BLaER1 treated with 17β-estradiol and CSF1 and Interleukin-3, amounts not matched to agents 10 nM and 100 nM (cell line): ENCODE measurements at regions not wholly inside any gene's neighbourhood (a gene's known extent, or its start where the extent isn't known, plus 50 kb on each side); places are given as distances from the start of the nearest gene placed in this dataset.
"Not testable (repeated sequence)": the region's sequence is repeated elsewhere in the genome, so short reads cannot be mapped to it uniquely, and the experiment has no call there.

ENCODE experiments used
- H3K27ac ChIP-seq, 11 experiments: shearing (Covaris generic); formaldehyde crosslinking; 2 replicates each; pipeline ENCODE4 v1.8.1; 2022
- H3K27me3 ChIP-seq, 11 experiments: shearing (Covaris generic); formaldehyde crosslinking; 2 replicates each; pipeline ENCODE4 v1.8.1; 2022
- H3K36me3 ChIP-seq, 11 experiments: shearing (Covaris generic); formaldehyde crosslinking; 2 replicates each; pipeline ENCODE4 v1.8.1; 2022
- H3K4me1 ChIP-seq, 10 experiments: shearing (Covaris generic); formaldehyde crosslinking; 2 replicates each; pipeline ENCODE4 v1.8.1; 2022
- H3K4me2 ChIP-seq, 11 experiments: shearing (Covaris generic); formaldehyde crosslinking; 2 replicates each; pipeline ENCODE4 v1.8.1; 2022
- H3K4me3 ChIP-seq, 10 experiments: shearing (Covaris generic); formaldehyde crosslinking; 2 replicates each; pipeline ENCODE4 v1.8.1; 2022
- H3K9ac ChIP-seq, 11 experiments: shearing (Covaris generic); formaldehyde crosslinking; 2 replicates each; pipeline ENCODE4 v1.8.1; 2022
- H3K9me3 ChIP-seq, 11 experiments: shearing (Covaris generic); formaldehyde crosslinking; replicated peaks in 1 of 11; 2 replicates each; pipeline ENCODE4 v1.8.1; 2022
- H4K20me1 ChIP-seq, 11 experiments: shearing (Covaris generic); formaldehyde crosslinking; 2 replicates each; pipeline ENCODE4 v1.8.1; 2022
- Cebpa-rat ChIP-seq, 11 experiments: shearing (Covaris generic); IDR thresholded peaks; 2 replicates each; pipeline ENCODE4 v1.8.1; 2022

DNA sequence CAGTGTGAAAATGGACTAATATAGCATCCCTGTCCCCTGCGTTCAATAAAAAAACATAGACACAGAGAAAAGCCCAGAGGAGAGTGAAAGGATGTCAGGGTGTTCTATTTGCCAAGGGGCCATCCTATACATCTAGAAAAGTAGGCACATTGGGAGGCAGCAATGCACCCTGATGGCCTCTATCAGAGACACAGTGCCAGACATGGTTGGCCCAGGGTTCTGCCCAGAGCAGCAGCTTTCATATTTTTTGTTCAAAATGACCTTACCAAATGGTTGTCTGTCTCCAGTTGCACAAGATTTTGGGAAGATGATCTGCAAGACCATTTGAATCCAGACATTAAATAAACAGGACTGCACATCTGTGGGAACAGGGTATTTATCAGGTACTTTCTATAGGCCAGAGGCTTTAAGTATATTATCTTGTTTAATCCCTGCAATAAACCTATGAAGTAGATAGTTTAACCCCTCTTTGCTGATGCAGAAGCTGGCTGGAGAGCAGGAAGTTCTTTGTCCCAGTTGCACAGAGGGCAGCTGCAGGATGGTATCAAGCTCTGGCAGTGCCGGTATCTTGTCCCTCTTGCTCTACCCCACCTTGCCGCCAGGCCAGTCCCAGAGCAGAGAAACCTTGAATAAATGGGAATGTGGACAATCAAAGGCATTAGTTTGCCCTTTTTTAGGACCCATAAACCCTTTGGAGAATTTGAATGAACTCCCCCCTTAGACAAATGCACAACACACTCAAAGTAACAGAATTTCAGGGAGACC lies 171.8 kb upstream of the PWP1 start:
- Histone ChIP-seq H3K27me3 (no peaks in the 10 kb centered on the region), H3K27ac (peak overlapping the region in 3 of 11 experiments; percentile 9 to 77 (median 71); a peak in 4 of 22 replicates), H3K4me3 (no peak overlapping the region), H3K9ac (no peak overlapping the region), H3K9me3 (no peaks in the 10 kb centered on the region; a peak in 1 of 22 replicates), H3K36me3 (no peaks in the 10 kb centered on the region), H3K4me2 (peak overlapping the region in 4 of 11 experiments; percentile 2 to 66 (median 39); a peak in 4 of 22 replicates), H4K20me1 (peaks cover 0 to 31% (median 0%) of the 10 kb centered on the region in 11 experiments; a peak in 6 of 22 replicates), H3K4me1 (peaks cover 9 to 45% (median 27%) of the 10 kb centered on the region in 10 experiments; a peak in 19 of 20 replicates)
- TF ChIP-seq Cebpa-rat (IDR thresholded peaks at IDR 0.05), result no peak

DNA sequence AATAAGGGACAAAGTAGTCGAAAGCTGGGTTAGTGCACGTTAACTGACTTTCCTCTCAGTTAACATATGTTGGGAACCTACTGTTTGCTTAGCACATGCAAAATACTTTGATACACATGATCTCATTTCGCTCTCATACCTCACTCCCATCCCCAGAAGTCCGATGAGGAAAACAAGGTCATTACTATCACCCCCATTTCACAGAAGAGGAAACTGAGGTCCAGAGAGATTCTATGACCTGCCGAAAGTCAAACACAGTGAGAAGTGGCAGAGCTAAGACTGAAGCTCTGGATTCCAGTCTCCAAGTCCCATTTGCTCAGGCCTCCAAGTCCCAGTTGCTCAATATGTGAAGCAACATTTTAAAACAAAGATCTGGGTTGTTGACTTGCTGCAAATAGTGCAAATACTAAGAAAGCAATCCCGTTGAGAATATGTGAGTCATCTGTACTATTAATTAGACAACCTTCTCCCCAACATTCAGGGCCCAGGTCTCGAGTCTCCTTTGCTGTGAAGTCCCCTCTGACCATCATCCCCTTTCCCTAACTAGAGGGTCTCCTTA lies 170.6 kb upstream of the PWP1 start:
- Histone ChIP-seq H3K36me3 (no peaks in the 10 kb centered on the region), H3K4me2 (peak overlapping the region; percentile 24 to 77 (median 61)), H3K4me3 (no peak overlapping the region), H3K9me3 (no peaks in the 10 kb centered on the region; a peak in 1 of 22 replicates), H3K9ac (peak overlapping the region in 2 of 11 experiments; percentile 10 to 53; a peak in 5 of 22 replicates), H3K27me3 (no peaks in the 10 kb centered on the region), H3K4me1 (peaks cover 15 to 50% (median 33%) of the 10 kb centered on the region in 10 experiments), H4K20me1 (peaks cover 0 to 24% (median 0%) of the 10 kb centered on the region in 11 experiments; a peak in 5 of 22 replicates), H3K27ac (peak overlapping the region in 10 of 11 experiments; percentile 34 to 77 (median 59); a peak in 18 of 22 replicates)
- TF ChIP-seq Cebpa-rat (IDR thresholded peaks at IDR 0.05), result peak in 2 of 11 experiments; percentile 44 to 49; a peak in 2 of 22 replicates

DNA sequence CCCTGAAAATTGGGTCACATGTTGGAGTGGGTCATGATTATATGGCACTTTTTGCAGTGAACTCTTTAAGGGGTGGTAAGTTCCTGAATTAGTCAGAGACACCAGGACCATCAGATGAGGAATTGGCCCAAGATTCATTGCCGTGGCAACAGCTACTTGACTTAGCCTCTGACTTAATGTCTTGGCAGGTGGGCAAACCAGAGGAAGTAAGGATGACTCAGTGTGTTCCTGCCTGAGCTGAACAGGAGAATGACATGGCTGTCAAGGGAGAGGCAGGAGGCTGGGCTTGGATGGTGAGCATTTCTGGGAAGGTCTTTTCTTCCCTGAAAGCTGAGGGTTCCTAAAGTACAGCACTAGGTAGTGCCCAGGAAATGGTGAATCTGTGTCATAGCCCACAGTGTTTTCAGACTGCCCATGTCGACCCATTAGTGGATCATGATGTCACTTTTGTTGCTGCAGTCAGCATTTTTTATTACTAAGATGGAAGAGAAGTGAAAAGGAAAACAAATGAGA lies 170.1 kb upstream of the PWP1 start:
- H3K4me2 ChIP-seq, result peak overlapping the region; percentile 24 to 77 (median 61)

DNA sequence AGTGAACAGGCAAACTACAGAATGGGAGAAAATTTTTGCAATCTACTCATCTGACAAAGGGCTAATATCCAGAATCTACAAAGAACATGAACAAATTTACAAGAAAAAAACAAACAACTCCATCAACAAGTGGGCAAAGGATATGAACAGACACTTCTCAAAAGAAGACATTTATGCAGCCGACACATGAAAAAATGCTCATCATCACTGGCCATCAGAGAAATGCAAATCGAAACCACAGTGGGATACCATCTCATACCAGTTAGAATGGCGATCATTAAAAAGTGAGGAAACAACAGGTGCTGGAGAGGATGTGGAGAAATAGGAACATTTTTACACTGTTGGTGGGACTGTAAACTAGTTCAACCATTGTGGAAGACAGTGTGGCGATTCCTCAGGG lies 167.8 kb upstream of the PWP1 start:
- H3K27me3 ChIP-seq, H3K9me3 ChIP-seq, H3K27ac ChIP-seq, H3K4me3 ChIP-seq, H3K4me2 ChIP-seq, H3K9ac ChIP-seq, H4K20me1 ChIP-seq: not testable (repeated sequence)
- Histone ChIP-seq H3K4me1 (peaks cover 20 to 56% (median 41%) of the 10 kb centered on the region in 10 experiments), H3K36me3 (peaks cover 0 to 12% (median 0%) of the 10 kb centered on the region in 11 experiments; a peak in 5 of 22 replicates)

More for the DNA sequence above, 170.1 kb upstream of the PWP1 start:
- Histone ChIP-seq H3K27ac (peak overlapping the region in 10 of 11 experiments; percentile 34 to 77 (median 59); a peak in 19 of 22 replicates), H3K36me3 (peaks cover 0 to 3% (median 0%) of the 10 kb centered on the region in 11 experiments; a peak in 3 of 22 replicates), H3K9ac (peak overlapping the region in 2 of 11 experiments; percentile 10 to 53; a peak in 5 of 22 replicates), H3K4me1 (peaks cover 20 to 53% (median 37%) of the 10 kb centered on the region in 10 experiments), H3K27me3 (no peaks in the 10 kb centered on the region), H3K9me3 (no peaks in the 10 kb centered on the region; a peak in 1 of 22 replicates), H3K4me3 (no peak overlapping the region), H4K20me1 (peaks cover 0 to 19% (median 0%) of the 10 kb centered on the region in 11 experiments; a peak in 5 of 22 replicates)
- no peak for TF ChIP-seq Cebpa-rat (IDR thresholded peaks at IDR 0.05)

DNA sequence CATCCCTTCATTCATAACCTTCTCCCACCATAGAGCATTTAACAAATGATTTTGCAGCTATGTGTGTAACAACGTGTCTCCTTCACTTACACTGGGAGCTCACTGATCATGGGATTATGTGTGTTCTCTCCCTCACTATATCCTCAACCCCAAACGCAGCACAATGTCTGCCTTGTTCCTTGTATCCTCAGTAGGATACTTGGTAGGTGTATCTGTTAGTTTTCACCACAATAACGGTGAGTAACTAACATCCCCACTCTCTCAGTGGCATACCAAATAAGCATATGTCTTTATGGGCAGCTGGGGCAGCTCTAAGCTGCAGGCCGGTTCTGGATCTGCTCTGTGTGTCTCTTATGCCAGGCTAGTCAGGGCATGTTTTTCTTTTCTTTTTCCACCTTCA lies 166.7 kb upstream of the PWP1 start:
- no peak overlapping the region for H3K9ac ChIP-seq
- H3K4me2 ChIP-seq, result peak overlapping the region in 8 of 11 experiments; percentile 9 to 74 (median 68); a peak in 9 of 22 replicates
- 0 out of 22 replicates have a peak, but pooled peaks cover 0 to 8% (median 0%) of the 10 kb centered on the region in 11 experiments for H4K20me1 ChIP-seq
- H3K36me3 ChIP-seq, result peaks cover 0 to 16% (median 0%) of the 10 kb centered on the region in 11 experiments; a peak in 6 of 22 replicates
- H3K27ac ChIP-seq, result peak overlapping the region in 5 of 11 experiments; percentile 0 to 68 (median 57); a peak in 3 of 22 replicates
- no peak overlapping the region for H3K4me3 ChIP-seq
- peaks cover 0 to 6% (median 4%) of the 10 kb centered on the region in 11 experiments; a peak in 7 of 22 replicates for H3K9me3 ChIP-seq
- TF ChIP-seq Cebpa-rat (IDR thresholded peaks at IDR 0.05), result no peak
- H3K4me1 ChIP-seq, result peaks cover 20 to 52% (median 39%) of the 10 kb centered on the region in 10 experiments
- H3K27me3 ChIP-seq, result no peaks in the 10 kb centered on the region

DNA sequence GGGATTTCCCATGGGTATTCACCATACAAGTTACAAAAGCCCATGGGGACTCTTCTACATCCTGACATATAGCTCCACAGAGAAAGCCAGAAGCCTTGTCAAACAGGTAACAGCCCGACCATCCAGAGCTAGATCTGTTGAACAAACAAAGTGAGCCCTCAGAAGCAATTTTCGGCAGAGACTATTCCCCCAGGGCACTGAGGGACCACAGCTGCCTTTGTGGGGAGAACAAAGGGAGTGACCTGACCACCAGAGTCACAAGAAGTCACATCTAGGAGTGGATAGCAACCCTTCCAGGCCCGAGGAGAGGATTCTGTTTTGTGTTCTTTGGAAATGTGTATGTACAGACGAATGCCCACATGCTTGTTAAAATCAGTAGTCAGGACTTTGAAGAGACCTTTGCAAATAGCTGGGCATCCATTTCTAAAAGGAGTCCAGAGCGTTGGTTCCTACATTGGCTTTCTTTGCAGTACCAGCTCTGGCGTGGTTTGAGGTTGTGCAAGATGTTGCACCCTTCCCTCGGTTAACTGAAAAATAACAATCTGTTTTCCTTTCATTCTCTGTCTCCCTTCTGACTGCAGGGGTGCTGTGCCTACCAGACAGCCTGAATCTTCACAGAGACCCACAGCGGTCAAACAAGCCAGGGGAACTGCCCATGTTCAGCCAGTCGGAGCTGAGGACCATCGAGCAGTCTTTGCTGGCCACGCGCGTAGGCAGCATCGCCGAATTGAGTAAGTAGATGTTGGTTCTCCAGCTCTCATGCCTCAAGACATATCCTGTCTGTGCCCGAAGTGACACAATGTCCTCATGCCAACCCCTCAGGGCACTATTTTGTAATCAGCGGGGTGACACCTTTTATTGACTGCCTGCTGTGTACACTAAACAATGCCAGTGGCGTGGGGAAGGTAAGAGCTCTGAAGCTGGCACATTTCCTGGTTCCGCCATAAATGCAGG lies 165.4 kb upstream of the PWP1 start:
- H3K4me2 ChIP-seq, result peak overlapping the region; percentile 3 to 82 (median 67); a peak in 20 of 22 replicates
- peaks cover 0 to 19% (median 0%) of the 10 kb centered on the region in 11 experiments; a peak in 6 of 22 replicates for H3K36me3 ChIP-seq
- peak overlapping the region in 6 of 11 experiments; percentile 0 to 43 (median 18); a peak in 6 of 22 replicates for H3K9ac ChIP-seq
- H3K4me3 ChIP-seq, result 0 out of 20 replicates have a peak overlapping the region, but pooled peaks of 1 of the 10 experiments have one; percentile 1
- H3K9me3 ChIP-seq, result peaks cover 0 to 6% (median 4%) of the 10 kb centered on the region in 11 experiments; a peak in 7 of 22 replicates
- peak in 5 of 11 experiments; percentile 23 to 77 (median 55); a peak in 4 of 22 replicates for TF ChIP-seq Cebpa-rat (IDR thresholded peaks at IDR 0.05)
- H3K27me3 ChIP-seq, result no peaks in the 10 kb centered on the region
- peaks cover 0 to 5% (median 0%) of the 10 kb centered on the region in 11 experiments; a peak in 1 of 22 replicates for H4K20me1 ChIP-seq
- H3K4me1 ChIP-seq, result peaks cover 19 to 38% (median 30%) of the 10 kb centered on the region in 10 experiments
- H3K27ac ChIP-seq, result peak overlapping the region in 8 of 11 experiments; percentile 0 to 68 (median 53); a peak in 15 of 22 replicates

DNA sequence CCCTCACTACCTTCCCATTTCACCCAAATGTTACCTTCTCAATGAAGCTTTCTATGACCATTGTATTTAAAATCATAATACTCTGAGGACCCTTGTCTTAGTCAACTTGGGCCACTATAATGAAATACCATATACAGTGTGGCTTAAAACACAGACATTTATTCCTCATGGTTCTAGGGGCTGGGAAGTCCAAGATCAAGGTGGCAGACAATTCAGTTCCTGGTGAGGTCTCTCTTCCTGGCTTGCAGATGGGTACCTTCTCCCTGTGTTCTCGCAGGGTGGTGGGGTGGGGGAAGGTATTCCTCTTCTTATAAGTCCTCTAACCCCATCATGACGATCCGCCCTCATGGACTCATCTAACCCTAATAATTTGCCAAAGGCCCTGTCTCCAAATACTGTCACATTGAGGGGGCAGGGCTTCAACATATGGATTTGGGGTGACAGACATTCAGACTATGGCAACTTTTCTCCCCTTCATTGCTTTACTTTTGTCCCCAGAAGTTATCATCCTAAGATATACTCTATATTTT lies 163.7 kb upstream of the PWP1 start:
- no peak overlapping the region for H3K9ac ChIP-seq
- H3K9me3 ChIP-seq, result peaks cover 0 to 6% (median 4%) of the 10 kb centered on the region in 11 experiments; a peak in 7 of 22 replicates
- H3K4me3 ChIP-seq, result no peak overlapping the region
- TF ChIP-seq Cebpa-rat (IDR thresholded peaks at IDR 0.05), result no peak
- H3K27me3 ChIP-seq, result no peaks in the 10 kb centered on the region
- no peak overlapping the region for H3K27ac ChIP-seq
- no peak overlapping the region for H3K4me2 ChIP-seq
- peaks cover 8 to 30% (median 22%) of the 10 kb centered on the region in 10 experiments; a peak in 19 of 20 replicates for H3K4me1 ChIP-seq
- H4K20me1 ChIP-seq, result peaks cover 0 to 5% (median 0%) of the 10 kb centered on the region in 11 experiments; a peak in 1 of 22 replicates
- H3K36me3 ChIP-seq, result peaks cover 0 to 19% (median 0%) of the 10 kb centered on the region in 11 experiments; a peak in 6 of 22 replicates
